ENCODE measurements at regions not wholly inside any gene's neighbourhood (a gene's known extent, or its start where the extent isn't known, plus 50 kb on each side); places are given as distances from the start of the nearest gene placed in this dataset.

DNA sequence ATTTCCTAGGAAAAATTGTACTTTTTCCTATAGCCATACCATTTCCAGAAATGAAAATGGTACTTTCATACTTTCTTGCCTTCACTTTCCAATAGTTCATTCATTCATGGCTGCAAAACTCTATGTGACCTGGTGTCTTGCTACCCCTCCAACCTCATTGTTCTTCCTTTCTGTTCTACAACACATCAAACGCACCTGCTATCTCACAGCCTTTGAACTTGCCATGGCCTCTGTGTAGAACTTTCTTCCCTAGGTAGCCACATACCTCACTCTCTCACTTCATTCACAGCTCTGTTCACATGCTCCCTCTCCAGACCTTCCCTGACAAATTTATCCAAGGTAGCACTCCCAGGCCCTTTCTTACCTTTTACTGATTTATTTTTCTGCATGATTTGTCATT, 149.2 kb downstream of the DUSP6 start:
- TF ChIP-seq, protein P1, sequence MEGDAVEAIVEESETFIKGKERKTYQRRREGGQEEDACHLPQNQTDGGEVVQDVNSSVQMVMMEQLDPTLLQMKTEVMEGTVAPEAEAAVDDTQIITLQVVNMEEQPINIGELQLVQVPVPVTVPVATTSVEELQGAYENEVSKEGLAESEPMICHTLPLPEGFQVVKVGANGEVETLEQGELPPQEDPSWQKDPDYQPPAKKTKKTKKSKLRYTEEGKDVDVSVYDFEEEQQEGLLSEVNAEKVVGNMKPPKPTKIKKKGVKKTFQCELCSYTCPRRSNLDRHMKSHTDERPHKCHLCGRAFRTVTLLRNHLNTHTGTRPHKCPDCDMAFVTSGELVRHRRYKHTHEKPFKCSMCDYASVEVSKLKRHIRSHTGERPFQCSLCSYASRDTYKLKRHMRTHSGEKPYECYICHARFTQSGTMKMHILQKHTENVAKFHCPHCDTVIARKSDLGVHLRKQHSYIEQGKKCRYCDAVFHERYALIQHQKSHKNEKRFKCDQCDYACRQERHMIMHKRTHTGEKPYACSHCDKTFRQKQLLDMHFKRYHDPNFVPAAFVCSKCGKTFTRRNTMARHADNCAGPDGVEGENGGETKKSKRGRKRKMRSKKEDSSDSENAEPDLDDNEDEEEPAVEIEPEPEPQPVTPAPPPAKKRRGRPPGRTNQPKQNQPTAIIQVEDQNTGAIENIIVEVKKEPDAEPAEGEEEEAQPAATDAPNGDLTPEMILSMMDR (conservative IDR thresholded peaks at IDR 0.05; ENCODE audit: low read length) = no peak
- TF ChIP-seq EZH2phosphoT487 (IDR thresholded peaks at IDR 0.05; ENCODE audit: borderline replicate concordance, low read depth, low read length) = no peak
